ENCODE measurements at regions not wholly inside any gene's neighbourhood (a gene's known extent, or its start where the extent isn't known, plus 50 kb on each side); places are given as distances from the start of the nearest gene placed in this dataset.

GRCh38 chr5:174996941-174997340, 272.6 kb downstream of the MSX2 start:
- TF ChIP-seq MAX (IDR thresholded peaks at IDR 0.05; ENCODE audit: low read depth), result no peak
- TF ChIP-seq CHD2 (IDR thresholded peaks at IDR 0.05; ENCODE audit: low read length, partially characterized antibody), result no peak
- TF ChIP-seq ELF1 (IDR thresholded peaks at IDR 0.05), result no peak
- TF ChIP-seq NFIC (IDR thresholded peaks at IDR 0.05; ENCODE audit: borderline replicate concordance), result no peak
- no peak for TF ChIP-seq MEF2A (IDR thresholded peaks at IDR 0.05; ENCODE audit: borderline replicate concordance, low read depth)
- no peak for TF ChIP-seq RFX5 (IDR thresholded peaks at IDR 0.05; ENCODE audit: low read length)
- no peak for TF ChIP-seq JUND (IDR thresholded peaks at IDR 0.05)
- TF ChIP-seq TEAD4 (IDR thresholded peaks at IDR 0.05; ENCODE audit: borderline replicate concordance, insufficient read depth), result no peak
- no peak for TF ChIP-seq RAD21 (IDR thresholded peaks at IDR 0.05; ENCODE audit: low read length)

GRCh38 chr5:174995827-174996226, 271.4 kb downstream of the MSX2 start:
- no peak overlapping the region for H3K4me2 ChIP-seq
- H3K79me2 ChIP-seq (ENCODE audit: insufficient read depth), result no peaks in the 10 kb centered on the region
- no peaks in the 10 kb centered on the region for H4K20me1 ChIP-seq (ENCODE audit: insufficient read depth)
- TF ChIP-seq IRF3 (IDR thresholded peaks at IDR 0.05; ENCODE audit: low read depth, low read length) (no peak), PBX3 (IDR thresholded peaks at IDR 0.05) (no peak)
- ChIA-PET CTCF (no interaction called here), POLR2A (no interaction called here)
- no peaks in the 10 kb centered on the region for H3F3A ChIP-seq (replicated peaks; ENCODE audit: insufficient read depth)
- no peak for DNase-seq
- H3K36me3 ChIP-seq (replicated peaks in 1 of 2; ENCODE audit: control insufficient read depth in 1 of 2, insufficient read depth in 2 of 2, low read length in 1 of 2), result no peaks in the 10 kb centered on the region
- H3K9me2 ChIP-seq, result no peaks in the 10 kb centered on the region
- 7% methylated on average over 3 of the region's 3 CpGs for WGBS (ENCODE audit: low lambda C conversion rate)
- no peak overlapping the region for H3K27ac ChIP-seq (ENCODE audit: low read depth in 2 of 2, low read length in 1 of 2)
- no peaks in the 10 kb centered on the region for H3K27me3 ChIP-seq (ENCODE audit: insufficient read depth)
- no peak overlapping the region for H3K9ac ChIP-seq
- no peaks in the 10 kb centered on the region for H3K9me3 ChIP-seq
- H3K4me1 ChIP-seq (ENCODE audit: control insufficient read depth in 1 of 2, insufficient read depth in 2 of 2, low read depth in 1 of 2, low read length in 1 of 2), result no peaks in the 10 kb centered on the region
- H3K4me3 ChIP-seq (ENCODE audit: low read depth in 2 of 2, low read length in 1 of 2), result no peak overlapping the region
- H2AFZ ChIP-seq (ENCODE audit: low read depth), result no peak overlapping the region

More at GRCh38 chr5:174996941-174997340, 272.6 kb downstream of the MSX2 start:
- no peaks in the 10 kb centered on the region for H3K79me2 ChIP-seq (ENCODE audit: insufficient read depth)
- H3K4me3 ChIP-seq (ENCODE audit: low read depth in 2 of 2, low read length in 1 of 2), result no peak overlapping the region
- H2AFZ ChIP-seq (ENCODE audit: low read depth), result no peak overlapping the region
- no peak for DNase-seq
- WGBS (ENCODE audit: low lambda C conversion rate), result 10% methylated on average over 4 of the region's 4 CpGs
- H3F3A ChIP-seq (replicated peaks; ENCODE audit: insufficient read depth), result no peaks in the 10 kb centered on the region
- H3K27ac ChIP-seq (ENCODE audit: low read depth in 2 of 2, low read length in 1 of 2), result no peak overlapping the region
- H3K9me3 ChIP-seq, result no peaks in the 10 kb centered on the region
- no peaks in the 10 kb centered on the region for H3K36me3 ChIP-seq (replicated peaks in 1 of 2; ENCODE audit: control insufficient read depth in 1 of 2, insufficient read depth in 2 of 2, low read length in 1 of 2)
- POLR2A ChIA-PET, result no interaction called here
- no peaks in the 10 kb centered on the region for H3K27me3 ChIP-seq (ENCODE audit: insufficient read depth)
- H4K20me1 ChIP-seq (ENCODE audit: insufficient read depth), result no peaks in the 10 kb centered on the region
- no peak overlapping the region for H3K4me2 ChIP-seq
- no peak overlapping the region for H3K9ac ChIP-seq
- H3K9me2 ChIP-seq, result no peaks in the 10 kb centered on the region
- CTCF ChIA-PET, result no interaction called here
- no peaks in the 10 kb centered on the region for H3K4me1 ChIP-seq (ENCODE audit: control insufficient read depth in 1 of 2, insufficient read depth in 2 of 2, low read depth in 1 of 2, low read length in 1 of 2)

GRCh38 chr5:174991847-174992246, 267.5 kb downstream of the MSX2 start:
- Histone ChIP-seq H3K79me2 (ENCODE audit: insufficient read depth) (no peaks in the 10 kb centered on the region), H3K27ac (ENCODE audit: low read depth in 2 of 2, low read length in 1 of 2) (no peak overlapping the region), H3K9me3 (no peaks in the 10 kb centered on the region), H2AFZ (ENCODE audit: low read depth) (no peak overlapping the region), H3K9me2 (no peaks in the 10 kb centered on the region), H3K4me2 (no peak overlapping the region), H3K36me3 (replicated peaks in 1 of 2; ENCODE audit: control insufficient read depth in 1 of 2, insufficient read depth in 2 of 2, low read length in 1 of 2) (no peaks in the 10 kb centered on the region), H3K9ac (no peak overlapping the region), H3K27me3 (ENCODE audit: insufficient read depth) (no peaks in the 10 kb centered on the region), H3F3A (replicated peaks; ENCODE audit: insufficient read depth) (no peaks in the 10 kb centered on the region), H3K4me1 (ENCODE audit: control insufficient read depth in 1 of 2, insufficient read depth in 2 of 2, low read depth in 1 of 2, low read length in 1 of 2) (no peaks in the 10 kb centered on the region), H4K20me1 (ENCODE audit: insufficient read depth) (no peaks in the 10 kb centered on the region), H3K4me3 (ENCODE audit: low read depth in 2 of 2, low read length in 1 of 2) (no peak overlapping the region)
- POLR2A ChIA-PET, result no interaction called here
- CTCF ChIA-PET, result no interaction called here
- DNase-seq, result no peak
- WGBS (ENCODE audit: low lambda C conversion rate), result 4% methylated on average over 4 of the region's 4 CpGs
- TF ChIP-seq GABPA (IDR thresholded peaks at IDR 0.05; ENCODE audit: low read depth) (no peak), FOSL2 (IDR thresholded peaks at IDR 0.05; ENCODE audit: borderline replicate concordance, low read depth) (no peak), POLR2AphosphoS5 (IDR thresholded peaks at IDR 0.05; ENCODE audit: low read depth, low read length) (no peak), REST (IDR thresholded peaks at IDR 0.05; ENCODE audit: low read depth, low read length) (no peak), CHD2 (IDR thresholded peaks at IDR 0.05; ENCODE audit: low read length, partially characterized antibody) (no peak), FOXJ3 (CRISPR knock-in tag; IDR thresholded peaks at IDR 0.05) (no peak), TCF12 (IDR thresholded peaks at IDR 0.05) (no peak), ELF1 (IDR thresholded peaks at IDR 0.05) (no peak), MAX (IDR thresholded peaks at IDR 0.05; ENCODE audit: low read depth) (no peak), FOXM1 (IDR thresholded peaks at IDR 0.05; ENCODE audit: low read depth) (no peak)

All from SK-N-SH (cell line).